NOMO-1 treated with DMSO at 0.1 percent for 48 hours (cell line): ENCODE measurements at regions not wholly inside any gene's neighbourhood (a gene's known extent, or its start where the extent isn't known, plus 50 kb on each side); places are given as distances from the start of the nearest gene placed in this dataset.

Experiments
- DNase-seq: peaks from one replicate; lab custom pipeline; 2025; ENCODE audit not compliant: unreplicated experiment; lab: John Stamatoyannopoulos, UW

DNA sequence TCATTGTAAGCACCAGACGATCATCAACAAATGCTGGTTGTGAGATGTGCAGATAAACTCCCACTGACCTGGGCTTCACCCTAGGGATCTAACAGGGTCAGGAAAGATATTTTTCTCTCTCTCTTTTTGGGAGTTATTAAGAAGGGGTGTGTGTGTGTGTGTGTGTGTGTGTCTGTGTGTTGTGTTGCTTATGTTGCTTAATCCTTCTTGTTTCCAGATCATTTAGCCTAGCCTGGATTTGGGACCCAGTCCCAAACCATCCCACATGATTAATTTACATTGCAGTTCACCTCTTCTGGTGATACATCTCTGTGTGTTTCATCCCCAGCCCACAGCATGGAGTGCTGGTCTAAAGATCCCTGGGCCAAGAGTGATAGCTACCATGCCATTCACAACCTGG lies 122.8 kb upstream of the IPO9 start:
- no peak for DNase-seq

GRCh38 chr1:201707027-201707426 lies 121.9 kb upstream of the IPO9 start:
- no peak for DNase-seq

- DNase-seq = peak; percentile 53
These were observed 121.3 kb upstream of the IPO9 start for GRCh38 chr1:201707656-201708055.

DNA sequence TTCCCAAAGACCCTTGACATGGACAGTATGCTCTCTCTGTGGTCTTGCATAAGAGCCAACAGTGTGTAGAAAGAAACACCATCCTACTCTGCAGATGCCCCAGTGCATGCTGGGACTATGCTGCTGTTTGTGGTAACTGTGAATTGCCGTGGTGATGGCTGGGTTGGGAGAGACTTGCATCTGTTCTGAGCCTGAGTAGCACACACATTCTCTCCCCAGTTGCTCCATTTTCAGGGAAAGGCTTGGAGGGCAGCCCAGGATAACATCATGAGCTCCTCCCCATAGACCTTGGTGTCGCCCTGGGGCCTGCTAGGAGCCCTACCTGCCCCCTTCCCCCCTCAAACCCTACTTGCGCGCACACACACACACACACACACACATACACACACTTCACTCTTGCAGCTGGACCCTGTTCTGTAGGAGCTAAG lies 120.9 kb upstream of the IPO9 start:
- DNase-seq = peak; percentile 67

- DNase-seq = no peak
These were observed 120.3 kb upstream of the IPO9 start for GRCh38 chr1:201708691-201709090.

DNA sequence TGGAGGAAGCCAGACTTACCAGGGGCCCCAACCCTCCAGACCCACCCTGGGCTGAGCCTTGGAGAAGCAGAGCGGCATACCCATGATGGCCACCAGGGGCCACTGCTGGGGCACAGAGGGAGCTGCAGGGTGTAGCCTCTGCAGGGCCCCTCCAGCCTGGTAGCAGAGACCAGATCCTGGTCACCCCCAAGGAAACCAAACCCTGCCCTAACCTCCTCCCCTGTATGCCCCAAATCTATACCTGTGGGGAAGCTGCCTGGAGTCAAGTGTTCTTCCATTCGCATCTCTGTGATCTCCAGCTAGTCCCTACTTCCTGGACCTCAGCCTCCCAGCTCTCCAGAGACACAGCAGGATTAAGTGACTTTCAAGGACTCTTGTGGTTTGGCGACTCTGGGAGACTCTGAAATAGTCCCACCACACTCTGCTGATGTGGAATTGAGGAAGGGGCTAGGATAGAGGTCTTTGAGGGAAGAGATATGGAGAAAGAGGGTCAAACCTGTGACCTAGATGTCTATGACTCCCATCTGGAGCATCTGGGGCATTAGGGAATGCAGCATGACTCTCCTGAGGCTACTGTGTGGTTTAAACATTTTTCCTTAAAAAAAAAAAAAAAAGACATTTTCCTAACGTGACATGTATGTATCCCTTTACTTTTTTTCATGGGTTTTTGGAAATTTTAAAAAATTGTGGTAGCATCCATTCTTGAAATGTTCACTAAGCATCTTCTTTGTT lies 119.2 kb upstream of the IPO9 start:
- DNase-seq = peak; percentile 69

- no peak for DNase-seq
These were observed 118.0 kb upstream of the IPO9 start for GRCh38 chr1:201710632-201711597.

- DNase-seq = no peak
These were observed 117.1 kb upstream of the IPO9 start for GRCh38 chr1:201711811-201712210.

GRCh38 chr1:201712387-201713085 lies 116.4 kb upstream of the IPO9 start:
- DNase-seq = no peak

DNA sequence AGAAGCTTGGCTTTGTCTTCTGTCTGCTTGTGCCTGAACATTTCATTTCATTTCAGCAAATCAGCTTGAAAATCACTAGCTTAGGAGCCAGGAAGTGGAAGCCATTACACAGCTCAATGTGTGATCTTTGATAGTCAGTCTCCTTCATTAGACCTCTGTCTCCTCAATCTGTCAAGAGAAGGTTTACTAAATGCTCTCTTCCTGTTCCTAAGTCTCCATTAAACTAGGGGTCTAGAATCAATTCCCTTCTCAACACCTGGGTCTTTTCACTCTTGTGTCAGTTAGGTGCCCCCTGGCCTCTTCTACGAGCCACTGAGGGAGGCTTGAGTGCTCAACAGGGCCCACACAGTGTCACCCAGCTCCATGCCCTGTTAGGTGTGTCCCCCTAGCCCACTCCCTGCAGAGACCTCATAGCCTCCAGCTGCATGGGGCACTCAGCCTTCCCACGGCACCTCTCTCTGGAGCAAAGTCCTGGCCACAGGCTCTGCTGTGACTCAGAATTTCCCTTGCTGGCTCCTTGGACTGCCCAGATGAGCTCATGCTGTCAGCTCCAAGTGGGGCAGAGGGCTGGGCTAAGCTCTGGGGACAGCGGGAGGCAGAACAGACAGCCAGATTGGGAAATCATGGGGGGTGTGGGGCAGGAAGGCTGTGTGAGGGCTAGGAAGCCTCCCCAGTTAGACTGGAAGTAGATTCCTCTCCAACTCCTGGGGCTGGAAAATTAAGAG lies 115.7 kb upstream of the IPO9 start:
- DNase-seq = peak; percentile 80

GRCh38 chr1:201714542-201715329 lies 114.2 kb upstream of the IPO9 start:
- peak; percentile 87 for DNase-seq

GRCh38 chr1:201715351-201715750 lies 113.6 kb upstream of the IPO9 start:
- DNase-seq = no peak

GRCh38 chr1:201715801-201716741 lies 112.9 kb upstream of the IPO9 start:
- peak; percentile 95 for DNase-seq

DNA sequence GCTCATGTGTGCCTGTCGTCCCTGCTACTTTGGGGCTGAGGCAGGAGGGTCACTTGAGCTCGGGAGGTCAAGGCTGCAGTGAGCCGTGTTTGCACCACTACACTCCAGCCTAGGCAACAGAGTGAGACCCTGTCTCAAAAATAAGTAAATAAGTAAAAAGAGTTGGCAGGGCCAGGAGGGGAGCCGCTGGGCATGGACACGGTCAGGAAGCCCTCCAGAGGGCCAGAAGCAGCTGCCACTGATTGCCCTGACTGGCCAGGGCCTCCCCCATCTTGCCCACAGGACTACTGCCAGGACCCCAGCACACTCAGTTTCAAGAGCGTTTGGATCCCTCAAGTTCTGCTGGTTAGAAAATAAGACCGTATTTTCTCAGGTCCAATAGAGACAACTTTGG lies 112.2 kb upstream of the IPO9 start:
- DNase-seq = no peak

GRCh38 chr1:201717286-201717685 lies 111.7 kb upstream of the IPO9 start:
- no peak for DNase-seq

DNA sequence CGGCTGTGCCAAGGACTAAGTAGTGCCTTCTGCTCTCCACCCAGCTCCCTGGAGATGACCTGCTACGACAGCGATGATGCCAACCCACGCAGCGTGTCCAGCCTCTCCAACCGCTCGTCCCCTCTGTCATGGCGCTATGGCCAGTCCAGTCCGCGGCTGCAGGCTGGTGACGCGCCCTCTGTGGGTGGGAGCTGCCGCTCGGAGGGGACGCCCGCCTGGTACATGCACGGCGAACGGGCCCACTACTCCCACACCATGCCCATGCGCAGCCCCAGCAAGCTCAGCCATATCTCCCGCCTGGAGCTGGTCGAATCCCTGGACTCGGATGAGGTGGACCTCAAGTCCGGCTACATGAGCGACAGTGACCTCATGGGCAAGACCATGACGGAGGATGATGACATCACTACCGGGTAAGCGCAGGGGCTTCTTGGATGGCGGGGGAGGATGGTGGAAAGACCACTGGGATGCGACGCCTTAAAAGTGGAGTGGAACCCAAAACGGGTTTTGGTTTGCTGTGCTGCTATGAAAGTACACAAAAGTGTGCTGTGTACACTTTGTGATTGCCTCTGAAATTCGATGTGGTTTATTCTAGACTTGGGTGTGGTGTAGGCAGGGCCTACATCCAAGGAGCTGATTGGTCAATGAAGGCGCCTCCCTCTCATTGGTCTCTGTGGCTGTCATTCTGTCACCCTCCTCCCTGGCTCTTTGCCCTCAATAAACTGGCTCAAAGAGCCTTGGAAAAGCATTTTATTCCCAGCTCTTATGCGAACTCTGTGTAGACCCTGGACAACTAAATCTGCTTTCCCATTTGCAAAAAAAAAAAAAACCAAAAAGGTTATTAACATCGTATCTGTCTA lies 110.4 kb upstream of the IPO9 start:
- DNase-seq = no peak

DNA sequence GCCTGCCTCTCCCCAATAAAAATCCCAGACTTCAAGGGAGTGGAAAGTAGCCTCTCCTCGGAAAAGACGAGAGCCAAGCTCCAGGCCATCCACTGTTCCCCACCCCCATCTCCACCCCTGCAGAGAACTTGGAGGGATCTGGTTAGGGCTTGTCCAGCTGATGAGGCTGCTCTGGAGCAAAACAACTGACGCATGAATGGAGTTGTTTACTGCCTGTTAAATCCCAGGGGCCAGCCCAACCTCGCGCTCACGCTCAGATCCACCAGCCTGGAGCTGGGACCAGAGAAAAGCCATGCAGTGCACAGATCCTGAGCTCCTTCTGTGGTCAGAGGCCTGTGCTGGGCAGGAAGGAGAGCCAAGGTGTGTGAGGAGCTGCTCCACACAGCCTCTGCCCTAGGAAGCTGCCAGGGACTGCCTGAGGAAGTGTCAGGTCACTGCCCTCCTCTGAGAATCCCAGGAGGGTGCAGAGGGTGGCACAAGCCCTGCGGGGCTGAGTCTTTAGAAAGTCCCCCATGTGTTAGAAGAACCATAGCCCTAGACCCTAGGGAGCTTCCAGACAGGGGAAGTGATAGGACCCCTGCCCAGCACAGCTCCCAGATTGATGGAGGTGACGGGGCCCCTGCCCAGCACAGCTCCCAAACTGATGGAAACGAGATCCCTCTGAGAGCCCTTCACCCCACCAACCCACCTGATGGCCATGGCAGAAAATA lies 109.0 kb upstream of the IPO9 start:
- DNase-seq = no peak

DNA sequence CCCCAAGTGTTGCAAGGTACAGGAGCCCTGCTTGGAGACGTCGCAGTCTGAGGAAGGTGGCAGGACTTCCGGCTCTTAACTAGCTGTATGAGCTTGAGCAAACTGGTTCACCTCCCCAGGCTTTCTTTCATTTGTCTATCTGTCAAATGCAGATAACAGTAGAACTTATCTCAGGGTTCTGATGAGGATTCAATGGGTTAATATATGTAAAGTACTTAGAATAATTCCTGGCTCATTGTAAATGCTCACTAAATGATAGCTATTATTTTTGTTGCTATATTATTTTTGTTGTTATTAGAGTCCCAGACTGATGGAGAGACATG lies 108.5 kb upstream of the IPO9 start:
- DNase-seq = no peak
